ENCODE measurements at regions not wholly inside any gene's neighbourhood (a gene's known extent, or its start where the extent isn't known, plus 50 kb on each side); places are given as distances from the start of the nearest gene placed in this dataset.
"Not testable (repeated sequence)": the region's sequence is repeated elsewhere in the genome, so short reads cannot be mapped to it uniquely, and the experiment has no call there.

DNA sequence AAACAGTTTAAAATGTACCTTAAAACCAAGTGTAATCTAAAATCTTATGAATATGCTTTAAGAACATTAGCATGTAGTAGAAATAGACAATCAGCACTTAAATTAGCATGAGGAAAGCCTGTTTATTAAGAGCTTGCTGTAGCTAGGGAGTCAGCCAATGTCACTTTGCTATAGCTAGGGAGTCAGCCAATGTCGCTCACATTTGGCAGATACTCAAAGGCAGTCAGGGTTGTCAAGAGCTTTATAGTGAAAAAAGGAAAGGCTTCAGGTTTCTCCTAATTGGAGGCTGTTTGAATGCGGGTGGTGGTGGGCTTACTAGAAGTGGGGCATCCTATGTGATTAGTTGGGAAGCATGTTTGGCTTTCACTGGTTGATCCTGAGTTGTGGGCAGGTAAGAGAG, 226.2 kb upstream of the DGKB start:
- WGBS, 3 donors = 54 to 63% (median 61%) methylated on average over 2 of the region's 2 CpGs
- ATAC-seq (no peak), DNase-seq (no peak)
- no peak for TF ChIP-seq CTCF (IDR thresholded peaks at IDR 0.05)
- intact Hi-C loops (cut with DNase I) = no loop called here
- H3K27me3 ChIP-seq (ENCODE audit: insufficient read depth in 3 of 3, low read length in 2 of 3) = no peaks in the 10 kb centered on the region
- no peaks in the 10 kb centered on the region for H3K4me1 ChIP-seq
- no peaks in the 10 kb centered on the region for H3K9me3 ChIP-seq
- no peaks in the 10 kb centered on the region for H3K36me3 ChIP-seq (ENCODE audit: insufficient read depth in 1 of 2, low read depth in 1 of 2)
- no peak overlapping the region for H3K27ac ChIP-seq
- H3K4me3 ChIP-seq = no peak overlapping the region

GRCh38 chr7:15126653-15127052, 224.1 kb upstream of the DGKB start:
- H3K36me3 ChIP-seq (ENCODE audit: insufficient read depth in 1 of 2, low read depth in 1 of 2); H3K9me3 ChIP-seq; DNase-seq; ATAC-seq; H3K4me3 ChIP-seq; intact Hi-C loops (cut with DNase I); H3K4me1 ChIP-seq; H3K27me3 ChIP-seq (ENCODE audit: insufficient read depth in 3 of 3, low read length in 2 of 3); H3K27ac ChIP-seq: not testable (repeated sequence)
- WGBS, 3 donors = 45 to 56% (median 50%) methylated on average over 1 of the region's 1 CpG

DNA sequence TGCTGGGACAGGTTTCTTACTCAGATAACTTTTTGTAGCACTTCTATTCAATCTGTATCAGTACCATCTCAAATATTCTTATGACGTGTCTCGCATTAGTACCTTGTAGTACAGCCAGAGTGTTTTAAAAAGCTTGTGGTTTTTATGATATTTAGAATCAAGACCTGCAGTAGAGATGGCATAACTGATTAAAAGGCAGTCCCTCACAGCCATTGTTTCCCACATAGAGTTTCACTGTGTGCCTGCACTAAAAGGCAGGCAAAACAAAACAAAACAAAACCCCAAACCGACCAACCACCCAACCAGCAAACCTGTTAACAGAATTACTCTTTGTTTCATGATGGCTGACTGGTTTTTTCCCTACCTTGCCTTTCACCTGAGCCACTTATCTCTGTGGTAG, 221.3 kb upstream of the DGKB start:
- ATAC-seq = no peak
- no peak overlapping the region for H3K4me3 ChIP-seq
- H3K36me3 ChIP-seq (ENCODE audit: insufficient read depth in 1 of 2, low read depth in 1 of 2) = no peaks in the 10 kb centered on the region
- no peaks in the 10 kb centered on the region for H3K27me3 ChIP-seq (ENCODE audit: insufficient read depth in 3 of 3, low read length in 2 of 3)
- 61 to 78% (median 65%) methylated on average over 3 of the region's 3 CpGs for WGBS, 3 donors
- intact Hi-C loops (cut with DNase I) = no loop called here
- no peaks in the 10 kb centered on the region for H3K4me1 ChIP-seq
- no peak for TF ChIP-seq CTCF (IDR thresholded peaks at IDR 0.05)
- H3K27ac ChIP-seq = no peak overlapping the region
- DNase-seq = no peak
- no peaks in the 10 kb centered on the region for H3K9me3 ChIP-seq

- 74 to 90% (median 79%) methylated on average over 1 of the region's 1 CpG for WGBS, 3 donors
- DNase-seq = no peak
- no peaks in the 10 kb centered on the region for H3K36me3 ChIP-seq (ENCODE audit: insufficient read depth in 1 of 2, low read depth in 1 of 2)
- no peak overlapping the region for H3K27ac ChIP-seq
- no peak for ATAC-seq
- intact Hi-C loops (cut with DNase I) = no loop called here
- H3K9me3 ChIP-seq = no peaks in the 10 kb centered on the region
- no peaks in the 10 kb centered on the region for H3K4me1 ChIP-seq
- TF ChIP-seq CTCF (IDR thresholded peaks at IDR 0.05) = no peak
- H3K27me3 ChIP-seq (ENCODE audit: insufficient read depth in 3 of 3, low read length in 2 of 3) = no peaks in the 10 kb centered on the region
- no peak overlapping the region for H3K4me3 ChIP-seq
Measured at GRCh38 chr7:15113752-15114151, 211.2 kb upstream of the DGKB start.

- no peaks in the 10 kb centered on the region for H3K27me3 ChIP-seq (ENCODE audit: insufficient read depth in 3 of 3, low read length in 2 of 3)
- ATAC-seq (no peak), DNase-seq (no peak)
- H3K9me3 ChIP-seq = no peaks in the 10 kb centered on the region
- no peaks in the 10 kb centered on the region for H3K4me1 ChIP-seq
- H3K4me3 ChIP-seq = no peak overlapping the region
- no peaks in the 10 kb centered on the region for H3K36me3 ChIP-seq (ENCODE audit: insufficient read depth in 1 of 2, low read depth in 1 of 2)
- H3K27ac ChIP-seq = no peak overlapping the region
- 46 to 54% (median 48%) methylated on average over 3 of the region's 3 CpGs for WGBS, 3 donors
- no peak for TF ChIP-seq CTCF (IDR thresholded peaks at IDR 0.05)
- intact Hi-C loops (cut with DNase I) = no loop called here
Measured at GRCh38 chr7:15105711-15106110, 203.2 kb upstream of the DGKB start.
